HG03457 (cell line): ENCODE measurements at regions not wholly inside any gene's neighbourhood (a gene's known extent, or its start where the extent isn't known, plus 50 kb on each side); places are given as distances from the start of the nearest gene placed in this dataset.

Source experiments
- ATAC-seq: cut with Tn5 transposase; IDR thresholded peaks from one replicate; pipeline ENCODE4 v1.9.1; 2021; ENCODE audit warnings: moderate number of reproducible peaks; ENCODE audit not compliant: unreplicated experiment

GRCh38 chr6:145318952-145319351, 416.4 kb downstream of the EPM2A start:
- no peak for ATAC-seq

- no peak for ATAC-seq
Measured at GRCh38 chr6:145319605-145320004, 415.7 kb downstream of the EPM2A start.

DNA sequence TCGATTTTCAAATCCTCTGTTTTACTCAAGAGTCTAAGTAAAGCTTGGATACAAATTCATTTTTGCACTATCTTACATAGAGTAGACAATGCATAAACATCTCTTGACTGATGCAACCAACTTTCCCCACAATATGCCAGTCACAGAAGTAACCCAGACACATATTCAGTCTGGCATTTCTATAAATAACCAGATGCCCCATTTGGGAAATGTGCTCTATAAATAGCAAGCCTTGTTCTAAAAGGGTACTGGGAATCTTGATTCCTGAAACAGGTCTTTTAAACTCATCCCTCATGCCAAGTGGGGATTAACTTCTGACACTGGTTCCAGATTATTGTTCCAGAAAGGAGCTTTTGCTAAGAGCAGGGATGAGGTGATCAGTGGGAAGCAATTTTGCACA, 411.7 kb downstream of the EPM2A start:
- ATAC-seq: no peak

GRCh38 chr6:145327586-145327985, 407.7 kb downstream of the EPM2A start:
- ATAC-seq: no peak

- no peak for ATAC-seq
Measured at GRCh38 chr6:145329257-145329656, 406.1 kb downstream of the EPM2A start.

GRCh38 chr6:145331066-145331465, 404.3 kb downstream of the EPM2A start:
- no peak for ATAC-seq

DNA sequence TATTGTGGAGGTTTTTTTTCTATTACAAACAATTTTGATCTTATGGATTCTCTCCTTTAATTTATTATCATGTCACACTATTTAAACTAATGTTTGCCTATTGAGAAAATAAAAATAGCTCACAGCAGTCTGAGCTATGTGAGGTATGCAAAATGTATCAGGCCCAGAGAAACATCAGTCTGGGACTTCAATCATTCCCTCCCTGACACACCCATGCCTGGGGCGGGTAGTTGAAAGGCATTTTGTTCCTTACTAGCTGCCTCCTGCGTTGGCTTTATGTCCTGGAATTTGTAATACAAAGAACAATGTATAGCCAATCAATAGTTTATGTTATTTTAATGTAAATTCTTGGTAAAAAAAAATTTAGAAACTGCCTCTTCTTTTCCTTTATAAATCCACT, 403.3 kb downstream of the EPM2A start:
- no peak for ATAC-seq

GRCh38 chr6:145336119-145336518, 399.2 kb downstream of the EPM2A start:
- no peak for ATAC-seq

DNA sequence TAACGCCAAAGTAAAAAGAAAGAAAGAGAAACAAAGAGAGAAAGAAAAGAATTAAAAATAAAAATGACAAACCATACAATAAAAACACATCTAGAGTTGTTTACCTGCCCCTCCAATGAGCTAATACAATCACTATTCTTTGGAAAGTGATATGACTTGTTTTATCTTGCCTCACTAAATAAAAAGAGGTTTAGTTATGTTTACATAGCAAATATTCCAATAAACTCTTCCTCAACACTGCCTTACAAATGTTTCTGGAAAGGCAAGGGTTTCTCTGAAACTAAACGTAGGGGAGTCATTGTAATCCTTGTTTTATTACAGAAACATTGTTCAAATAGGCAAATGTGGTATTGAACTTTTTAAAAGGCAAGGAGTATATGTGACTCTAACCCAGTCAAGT, 396.2 kb downstream of the EPM2A start:
- ATAC-seq: no peak

GRCh38 chr6:145340256-145340655, 395.1 kb downstream of the EPM2A start:
- no peak for ATAC-seq

DNA sequence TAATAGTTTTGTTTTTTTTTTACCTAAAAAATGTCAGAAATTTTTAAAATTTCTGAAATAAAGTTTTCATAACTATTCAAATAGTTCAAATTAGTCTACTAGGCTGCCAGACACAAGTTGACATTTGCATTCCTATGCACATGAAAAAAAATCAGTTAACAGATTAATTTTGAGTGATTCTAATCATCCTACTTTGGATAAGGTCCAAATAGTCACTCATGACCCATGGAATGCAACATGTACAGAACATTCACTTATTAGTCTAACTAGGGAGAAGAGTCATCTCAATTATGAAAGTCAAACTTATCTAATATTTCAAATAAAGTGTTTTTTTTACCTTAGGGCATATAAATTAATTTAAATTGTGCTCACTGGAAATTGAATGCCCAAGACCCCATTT, 390.2 kb downstream of the EPM2A start:
- no peak for ATAC-seq

DNA sequence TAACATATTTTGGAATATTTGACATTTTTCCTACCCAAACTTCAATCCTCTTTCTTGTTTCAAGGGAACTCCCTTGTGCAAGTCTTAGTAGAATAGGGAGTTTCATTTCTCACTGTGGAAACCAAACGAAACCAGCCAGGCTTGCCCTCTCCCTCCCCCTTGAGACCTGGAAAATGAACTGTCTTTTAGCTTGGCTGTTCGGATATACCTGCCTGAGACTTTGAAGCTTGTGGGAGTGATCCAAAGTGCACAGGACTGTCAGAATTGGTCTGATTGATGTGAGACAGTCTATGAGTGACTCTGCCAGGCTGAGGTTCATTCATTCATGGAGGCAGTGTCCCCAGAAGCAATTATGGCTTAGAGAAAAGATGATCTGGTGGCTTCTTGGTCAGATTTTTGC, 388.1 kb downstream of the EPM2A start:
- ATAC-seq: no peak

GRCh38 chr6:145349950-145350510, 385.3 kb downstream of the EPM2A start:
- peak; percentile 72 for ATAC-seq

DNA sequence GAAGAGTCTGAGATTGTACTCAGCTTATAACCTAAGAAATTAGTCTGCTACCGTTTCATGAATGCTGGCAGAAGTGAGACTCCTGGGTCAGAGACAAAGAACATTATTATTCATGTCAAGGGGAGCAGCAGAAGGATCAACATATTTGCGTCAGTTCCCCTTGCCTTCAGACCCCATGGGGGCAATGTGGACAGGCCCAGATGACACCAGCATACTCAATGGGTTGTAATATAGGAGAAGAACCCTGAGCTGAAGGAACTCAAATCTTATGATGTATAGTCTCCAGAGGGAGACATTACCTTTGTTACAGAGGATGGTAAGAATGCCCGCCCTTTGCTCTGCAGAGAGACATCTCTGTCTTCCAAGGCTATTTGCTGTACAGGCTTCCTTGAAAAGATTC, 384.4 kb downstream of the EPM2A start:
- ATAC-seq: no peak

DNA sequence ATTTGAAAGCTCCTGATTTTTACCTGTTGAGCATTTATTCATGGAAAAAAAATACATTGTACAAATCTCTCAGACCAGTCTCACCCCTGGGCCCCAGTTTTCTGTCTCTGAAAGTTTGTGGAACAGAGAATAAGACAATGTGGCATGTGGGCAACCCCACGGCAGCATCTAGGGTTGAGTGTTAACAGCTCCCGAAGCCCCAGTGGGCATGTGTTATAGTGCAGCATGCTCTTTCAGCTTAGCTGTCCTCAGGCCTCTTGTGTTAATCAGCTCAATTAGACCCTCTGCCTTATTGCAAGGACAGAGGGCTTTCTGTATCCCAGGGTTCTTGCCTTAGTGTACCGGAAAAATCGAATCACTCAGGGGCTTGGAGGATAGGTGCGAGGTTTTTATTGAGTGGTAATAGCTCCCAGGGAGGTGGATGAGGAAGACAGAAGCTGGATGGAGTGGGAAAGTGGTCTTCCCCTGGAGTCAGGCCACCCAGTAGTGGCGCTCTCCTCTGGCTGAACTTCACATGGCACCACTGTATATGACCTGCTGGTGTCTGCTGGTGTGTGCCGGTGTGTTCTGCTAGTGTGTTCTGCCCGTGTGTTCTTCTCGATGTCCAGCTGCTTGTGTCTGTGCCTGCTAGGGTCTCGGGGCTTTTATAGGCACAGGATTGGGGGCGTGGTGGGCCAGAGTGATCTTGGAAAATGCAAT, 382.8 kb downstream of the EPM2A start:
- no peak for ATAC-seq

GRCh38 chr6:145360865-145361264, 374.5 kb downstream of the EPM2A start:
- no peak for ATAC-seq

DNA sequence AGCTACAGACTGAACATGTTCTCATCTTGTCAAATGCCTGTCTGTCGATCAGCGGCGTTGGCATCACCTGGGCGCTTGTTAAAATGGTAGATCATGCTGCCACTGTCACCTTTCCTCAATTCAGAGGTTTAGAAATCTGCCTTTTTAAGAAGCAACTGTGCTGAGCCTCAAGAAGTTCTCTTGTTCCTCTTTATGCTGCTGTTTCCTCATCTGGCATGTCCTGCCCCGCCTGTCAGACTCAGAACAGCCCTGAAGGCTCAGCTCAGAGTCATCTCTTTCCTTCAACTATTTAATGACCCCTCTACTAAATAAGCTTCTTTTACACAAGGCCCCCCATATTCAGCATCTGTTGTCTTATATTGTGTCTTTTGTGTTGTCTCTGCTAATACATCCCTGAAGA, 368.2 kb downstream of the EPM2A start:
- no peak for ATAC-seq

DNA sequence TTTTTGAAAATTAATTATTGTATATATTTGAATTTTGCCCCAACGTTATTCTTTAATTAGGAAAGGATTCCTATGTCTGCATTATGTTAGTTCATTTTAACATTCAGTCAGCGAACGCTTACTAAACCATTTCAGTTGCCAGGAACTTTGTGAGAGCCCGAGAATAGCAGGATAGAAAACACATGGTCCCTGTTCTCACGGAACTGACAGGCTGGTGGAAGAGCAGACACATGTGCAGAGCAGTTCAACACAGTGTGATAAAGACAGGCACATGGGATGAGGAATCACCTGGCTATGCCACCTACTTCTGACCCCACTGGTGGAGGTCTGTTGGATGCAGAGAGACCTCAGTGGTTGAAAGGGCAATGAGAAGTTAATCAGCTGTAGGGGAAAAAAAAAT, 367.2 kb downstream of the EPM2A start:
- ATAC-seq: no peak

GRCh38 chr6:145370559-145370958, 364.8 kb downstream of the EPM2A start:
- no peak for ATAC-seq

- ATAC-seq: peak; percentile 98
Measured at GRCh38 chr6:145372671-145373151, 362.6 kb downstream of the EPM2A start.

- ATAC-seq: no peak
Measured at GRCh38 chr6:145373826-145374225, 361.5 kb downstream of the EPM2A start.

GRCh38 chr6:145374570-145374969, 360.8 kb downstream of the EPM2A start:
- ATAC-seq: no peak

DNA sequence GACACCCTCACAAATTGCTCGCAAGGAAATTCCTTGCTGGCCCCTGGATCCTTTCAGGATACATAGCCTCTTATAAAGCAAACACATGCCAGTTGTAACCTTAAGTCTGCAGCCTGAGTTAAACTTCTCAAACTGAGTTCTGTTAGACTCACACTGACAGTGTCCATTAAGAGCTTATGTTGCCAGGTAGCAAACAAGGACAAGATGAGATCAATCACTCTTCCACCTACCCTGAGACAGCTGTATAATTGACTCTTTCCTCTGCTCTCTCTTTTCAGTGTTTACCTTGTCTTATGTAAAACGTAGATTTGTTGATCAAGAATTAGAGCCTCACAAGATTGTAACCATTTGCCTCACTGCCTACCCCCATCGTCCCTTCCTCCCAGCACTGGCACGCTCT, 359.8 kb downstream of the EPM2A start:
- ATAC-seq: no peak
